Hepatocyte (in vitro differentiated cells): ENCODE measurements at regions not wholly inside any gene's neighbourhood (a gene's known extent, or its start where the extent isn't known, plus 50 kb on each side); places are given as distances from the start of the nearest gene placed in this dataset.

Experiments
- EZH2 ChIP-seq: fragments of 200-600 bp; sonication (generic); IDR thresholded peaks from 2 replicates; pipeline ENCODE4 v1.6.1; 2016; ENCODE audit warnings: antibody characterized with exemption, mild to moderate bottlenecking, borderline replicate concordance
- TF ChIP-seq, protein P1 (sequence below): fragments of 200-600 bp; sonication (generic); IDR thresholded peaks from 2 replicates; pipeline ENCODE4 v1.5.1; 2016; ENCODE audit warnings: antibody characterized with exemption, mild to moderate bottlenecking; ENCODE audit not compliant: poor library complexity

DNA sequence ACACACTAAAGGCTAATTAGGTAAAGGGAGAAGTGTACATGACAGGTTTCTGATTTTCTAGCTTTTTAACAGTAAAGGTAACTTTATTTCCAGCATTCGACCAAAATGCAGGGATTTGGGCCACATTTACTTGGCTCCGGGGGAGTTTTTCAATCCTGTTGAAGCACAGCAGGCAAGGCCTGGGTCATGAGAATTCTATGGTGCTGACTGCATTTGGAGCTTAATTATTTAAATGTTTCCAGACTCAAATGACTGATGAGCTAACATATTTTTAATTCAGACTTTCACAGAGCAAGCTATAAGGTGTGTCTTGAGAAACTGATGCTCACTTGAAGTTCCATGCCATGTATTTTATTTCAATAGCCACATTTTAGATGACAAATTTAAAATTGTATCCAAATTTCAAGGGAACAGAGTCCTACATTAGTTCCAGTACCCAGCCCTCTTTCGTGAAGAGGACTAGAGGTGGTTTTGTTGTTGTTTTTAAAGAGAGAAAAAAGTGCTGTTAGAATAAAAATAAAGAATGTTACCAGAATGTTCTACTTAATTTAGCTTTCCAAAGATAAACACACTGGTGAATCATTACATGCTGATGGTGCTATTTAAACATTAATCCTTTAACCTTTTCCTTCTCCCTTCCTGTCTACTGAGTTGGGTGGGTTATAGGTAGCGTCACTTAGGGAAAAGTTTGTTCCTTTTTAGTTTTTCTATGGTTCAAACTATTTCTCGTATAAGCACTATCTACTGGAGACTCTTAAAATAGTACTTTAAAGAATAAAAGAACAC lies 82.3 kb upstream of the PHACTR2 start:
- TF ChIP-seq EZH2 = no peak
- TF ChIP-seq, protein P1, sequence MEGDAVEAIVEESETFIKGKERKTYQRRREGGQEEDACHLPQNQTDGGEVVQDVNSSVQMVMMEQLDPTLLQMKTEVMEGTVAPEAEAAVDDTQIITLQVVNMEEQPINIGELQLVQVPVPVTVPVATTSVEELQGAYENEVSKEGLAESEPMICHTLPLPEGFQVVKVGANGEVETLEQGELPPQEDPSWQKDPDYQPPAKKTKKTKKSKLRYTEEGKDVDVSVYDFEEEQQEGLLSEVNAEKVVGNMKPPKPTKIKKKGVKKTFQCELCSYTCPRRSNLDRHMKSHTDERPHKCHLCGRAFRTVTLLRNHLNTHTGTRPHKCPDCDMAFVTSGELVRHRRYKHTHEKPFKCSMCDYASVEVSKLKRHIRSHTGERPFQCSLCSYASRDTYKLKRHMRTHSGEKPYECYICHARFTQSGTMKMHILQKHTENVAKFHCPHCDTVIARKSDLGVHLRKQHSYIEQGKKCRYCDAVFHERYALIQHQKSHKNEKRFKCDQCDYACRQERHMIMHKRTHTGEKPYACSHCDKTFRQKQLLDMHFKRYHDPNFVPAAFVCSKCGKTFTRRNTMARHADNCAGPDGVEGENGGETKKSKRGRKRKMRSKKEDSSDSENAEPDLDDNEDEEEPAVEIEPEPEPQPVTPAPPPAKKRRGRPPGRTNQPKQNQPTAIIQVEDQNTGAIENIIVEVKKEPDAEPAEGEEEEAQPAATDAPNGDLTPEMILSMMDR = no peak
